GM10266 (cell line): ENCODE measurements at regions not wholly inside any gene's neighbourhood (a gene's known extent, or its start where the extent isn't known, plus 50 kb on each side); places are given as distances from the start of the nearest gene placed in this dataset.

ENCODE experiments used
- DNase-seq: peaks from one replicate; pipeline ENCODE4 v3.0.0; 2012; ENCODE audit errors: extremely low spot score
- CTCF ChIP-seq: IDR thresholded peaks from 2 replicates; pipeline ENCODE4 v1.5.1; 2012; ENCODE audit warnings: mild to moderate bottlenecking, low read depth; ENCODE audit not compliant: control insufficient read depth, insufficient read depth; ENCODE audit errors: missing control alignments

DNA sequence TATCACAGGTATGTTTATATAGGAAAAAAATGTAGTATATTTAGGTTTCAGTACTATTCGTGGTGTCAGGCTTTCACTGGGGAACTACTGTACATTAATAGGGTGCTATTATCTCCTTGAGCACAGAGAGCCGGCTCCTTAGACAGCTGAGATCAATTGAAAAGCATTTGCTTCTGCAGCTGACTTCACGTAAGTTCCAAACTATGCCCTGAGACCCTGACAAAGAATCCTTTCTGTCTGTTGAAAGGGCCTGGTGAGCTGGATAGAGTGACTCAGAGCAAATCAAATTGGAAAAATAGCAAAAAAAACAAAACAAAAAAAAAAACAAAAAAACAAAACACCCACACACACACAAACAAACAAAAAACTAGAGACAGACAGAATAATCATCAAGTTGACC lies 652.0 kb downstream of the MTRR start:
- no peak for TF ChIP-seq CTCF
- DNase-seq, result no peak

- no peak for TF ChIP-seq CTCF
Measured at GRCh38 chr5:8521991-8522390, 653.0 kb downstream of the MTRR start.

DNA sequence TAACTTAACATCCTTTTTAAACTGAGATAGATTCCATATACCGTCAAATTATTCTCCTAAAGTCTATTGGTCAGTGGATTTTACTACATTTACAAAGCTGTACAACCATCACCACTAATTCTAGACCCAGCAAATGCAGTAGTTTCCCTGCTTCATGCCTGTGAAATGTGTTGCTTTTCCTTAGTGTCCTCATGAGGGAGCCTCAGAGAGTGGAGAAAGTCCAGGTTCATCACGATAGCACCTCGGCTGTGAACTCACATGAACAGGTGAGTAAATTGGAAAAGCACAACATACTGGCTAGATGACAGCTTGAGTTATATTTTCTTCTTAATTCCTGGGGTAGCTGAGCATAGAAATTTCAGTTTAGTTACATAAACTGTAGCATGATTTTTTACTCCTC lies 653.7 kb downstream of the MTRR start:
- no peak for DNase-seq
- TF ChIP-seq CTCF, result no peak

More at GRCh38 chr5:8521991-8522390, 653.0 kb downstream of the MTRR start:
- no peak for DNase-seq

- no peak for DNase-seq
- TF ChIP-seq CTCF, result no peak
Measured at GRCh38 chr5:8523501-8523900, 654.6 kb downstream of the MTRR start.

GRCh38 chr5:8525819-8526218 lies 656.9 kb downstream of the MTRR start:
- no peak for TF ChIP-seq CTCF

GRCh38 chr5:8528106-8528505 lies 659.2 kb downstream of the MTRR start:
- TF ChIP-seq CTCF, result no peak
- DNase-seq, result no peak

More at GRCh38 chr5:8525819-8526218, 656.9 kb downstream of the MTRR start:
- DNase-seq, result no peak

GRCh38 chr5:8538821-8539220 lies 669.9 kb downstream of the MTRR start:
- no peak for TF ChIP-seq CTCF
- no peak for DNase-seq

GRCh38 chr5:8540317-8540716 lies 671.4 kb downstream of the MTRR start:
- no peak for TF ChIP-seq CTCF
- no peak for DNase-seq
